Activated CD8-positive, alpha-beta T cell treated with anti-CD3 and anti-CD28 coated beads for 36 hours (primary cell): ENCODE measurements at regions not wholly inside any gene's neighbourhood (a gene's known extent, or its start where the extent isn't known, plus 50 kb on each side); places are given as distances from the start of the nearest gene placed in this dataset.

ENCODE experiments used
- ATAC-seq: fragments of 200-7000 bp; cut with Tn5 transposase; one replicate; pipeline ENCODE4 v1.10.0; 2021; ENCODE audit warnings: mild to moderate bottlenecking, moderate library complexity
- CTCF ChIA-PET: fragments of 350-600 bp; sonication (Branson Sonifier 250); formaldehyde crosslinking; loops from one replicate; lab custom pipeline; 2021; ENCODE audit warnings: antibody characterized with exemption; lab: Charles Lee
- POLR2A ChIA-PET: fragments of 350-600 bp; sonication (Branson Sonifier 250); formaldehyde crosslinking; loops from one replicate; lab custom pipeline; 2021; ENCODE audit warnings: antibody characterized with exemption; lab: Charles Lee
- DNase-seq: peaks from one replicate; pipeline ENCODE4 v3.0.0-alpha.2; 2020
- H3K27ac Mint-ChIP-seq: one replicate; pipeline ENCODE4 v1.8.0; 2021; ENCODE audit warnings: mild to moderate bottlenecking, mixed read lengths
- H3K27me3 Mint-ChIP-seq: one replicate; pipeline ENCODE4 v1.8.0; 2021; ENCODE audit warnings: mixed read lengths
- H3K36me3 Mint-ChIP-seq: one replicate; pipeline ENCODE4 v1.8.0; 2021; ENCODE audit warnings: low read depth, mixed read lengths
- H3K4me1 Mint-ChIP-seq: one replicate; pipeline ENCODE4 v1.8.0; 2021; ENCODE audit warnings: low read depth, mixed read lengths
- H3K4me3 Mint-ChIP-seq: one replicate; pipeline ENCODE4 v1.8.0; 2021; ENCODE audit warnings: mild to moderate bottlenecking, moderate library complexity, mixed read lengths
- H3K9me3 Mint-ChIP-seq: one replicate; pipeline ENCODE4 v1.8.0; 2021; ENCODE audit warnings: mixed read lengths
- CTCF ChIP-seq: fragments of 200-600 bp; IDR thresholded peaks from one replicate; pipeline ENCODE4 v1.8.0; 2022; ENCODE audit warnings: antibody characterized with exemption, mild to moderate bottlenecking
- intact Hi-C: fragments of 100-400 bp; cut with micrococcal nuclease; formaldehyde crosslinking; loops from one replicate; pipeline ENCODE4 v1.10.0; 2022

GRCh38 chr13:40422588-40423235 is 243.7 kb downstream of the FOXO1 start:
- Mint-ChIP-seq H3K27me3 (no peaks in the 10 kb centered on the region), H3K27ac (no peak overlapping the region), H3K36me3 (no peaks in the 10 kb centered on the region), H3K4me1 (peaks cover 20% of the 10 kb centered on the region), H3K9me3 (peaks cover 2% of the 10 kb centered on the region), H3K4me3 (no peak overlapping the region)
- ATAC-seq (peak; percentile 47), DNase-seq (no peak)
- POLR2A ChIA-PET: interaction anchor here (0.6 to 1.4 kb wide), 2 partner anchors 26 to 150 kb away, joined by 3 to 6 read pairs; no protein-coding TSS in a partner anchor
- CTCF ChIA-PET: interaction anchor here (1.1 to 1.5 kb wide), 3 partner anchors 10 to 28 kb away, joined by 3 to 4 read pairs (median 3); no protein-coding TSS in a partner anchor
- intact Hi-C loops: no loop called here
- TF ChIP-seq CTCF: no peak

GRCh38 chr13:40428354-40428753 is 238.1 kb downstream of the FOXO1 start:
- CTCF ChIA-PET: no interaction called here
- Mint-ChIP-seq H3K36me3 (no peaks in the 10 kb centered on the region), H3K4me3 (no peak overlapping the region), H3K27me3 (no peaks in the 10 kb centered on the region), H3K4me1 (peaks cover 29% of the 10 kb centered on the region), H3K27ac (no peak overlapping the region), H3K9me3 (no peaks in the 10 kb centered on the region)
- DNase-seq: no peak
- TF ChIP-seq CTCF: no peak
- intact Hi-C loops: no loop called here
- POLR2A ChIA-PET: no interaction called here
- ATAC-seq: no peak

- peaks cover 4% of the 10 kb centered on the region for H3K36me3 Mint-ChIP-seq
- no peak for TF ChIP-seq CTCF
- no peaks in the 10 kb centered on the region for H3K27me3 Mint-ChIP-seq
- DNase-seq (no peak), ATAC-seq (no peak)
- H3K9me3 Mint-ChIP-seq: no peaks in the 10 kb centered on the region
- POLR2A ChIA-PET: no interaction called here
- intact Hi-C loops: no loop called here
- no peak overlapping the region for H3K27ac Mint-ChIP-seq
- H3K4me3 Mint-ChIP-seq: no peak overlapping the region
- peaks cover 41% of the 10 kb centered on the region for H3K4me1 Mint-ChIP-seq
- CTCF ChIA-PET: no interaction called here
These were observed 236.5 kb downstream of the FOXO1 start for GRCh38 chr13:40429706-40430545.

GRCh38 chr13:40432018-40432978 is 234.1 kb downstream of the FOXO1 start:
- DNase-seq (no peak), ATAC-seq (peak; percentile 45)
- H3K4me1 Mint-ChIP-seq: peaks cover 39% of the 10 kb centered on the region
- H3K27me3 Mint-ChIP-seq: no peaks in the 10 kb centered on the region
- peaks cover 4% of the 10 kb centered on the region for H3K36me3 Mint-ChIP-seq
- intact Hi-C loops: no loop called here
- H3K27ac Mint-ChIP-seq: no peak overlapping the region
- no peaks in the 10 kb centered on the region for H3K9me3 Mint-ChIP-seq
- ChIA-PET CTCF (interaction anchor here (0.7 to 1.4 kb wide), 4 partner anchors 9 to 746 kb away, joined by 3 to 4 read pairs (median 3); no protein-coding TSS in a partner anchor), POLR2A (interaction anchor here (0.7 to 1.2 kb wide), 4 partner anchors 12 to 617 kb away, joined by 3 to 4 read pairs (median 3); no protein-coding TSS in a partner anchor)
- TF ChIP-seq CTCF: no peak
- H3K4me3 Mint-ChIP-seq: no peak overlapping the region
